Testis (tissue), 2 donors: ENCODE measurements at regions not wholly inside any gene's neighbourhood (a gene's known extent, or its start where the extent isn't known, plus 50 kb on each side); places are given as distances from the start of the nearest gene placed in this dataset.
"Not testable (repeated sequence)": the region's sequence is repeated elsewhere in the genome, so short reads cannot be mapped to it uniquely, and the experiment has no call there.

Experiments used
- DNase-seq: peaks from one replicate; pipeline ENCODE4 v3.0.0-alpha.2; 2019
- H3K27ac ChIP-seq, 2 donors: fragments of 200-600 bp; sonication (generic); one replicate each; pipeline ENCODE4 v1.5.1; 2019
- H3K27me3 ChIP-seq: fragments of 200-600 bp; sonication (generic); one replicate; pipeline ENCODE4 v1.5.1; 2019
- H3K36me3 ChIP-seq: fragments of 200-600 bp; sonication (generic); one replicate; pipeline ENCODE4 v1.5.1; 2017; ENCODE audit warnings: low read depth; ENCODE audit errors: missing control alignments
- H3K4me1 ChIP-seq: fragments of 200-600 bp; sonication (generic); one replicate; pipeline ENCODE4 v1.5.1; 2019
- H3K4me3 ChIP-seq, 2 donors: fragments of 200-600 bp; sonication (generic); one replicate each; pipeline ENCODE4 v1.5.1; 2017 to 2019
- H3K9me3 ChIP-seq: fragments of 200-600 bp; sonication (generic); one replicate; pipeline ENCODE4 v1.5.1; 2017
- POLR2A ChIP-seq: fragments of 450-650 bp; IDR thresholded peaks from one replicate; pipeline ENCODE4 v1.6.1; 2017; ENCODE audit warnings: antibody characterized with exemption, mild to moderate bottlenecking, moderate library complexity
- whole genome bisulfite sequencing, 2 donors: methylation state at CpG; one replicate each; pipeline ENCODE4 v1.1.5; 2018; 5-methylcytosine and 5-hydroxymethylcytosine counted together
- intact Hi-C: fragments of 100-400 bp; cut with DNase I; formaldehyde crosslinking; loops from one replicate; pipeline ENCODE4 v1.15.1; 2023; ENCODE audit warnings: low total_unique reads
- TF ChIP-seq, protein P1 (sequence below), 3 experiments: fragments of 450-650 bp in 2 of 3; fragments of 200-600 bp in 1 of 3; sonication (generic) in 1 of 3; IDR thresholded peaks; one replicate each; pipeline ENCODE4 v1.5.1; 2016 to 2019; ENCODE audit warnings: antibody characterized with exemption in 3 of 3, mild to moderate bottlenecking in 2 of 3, moderate library complexity in 1 of 3

DNA sequence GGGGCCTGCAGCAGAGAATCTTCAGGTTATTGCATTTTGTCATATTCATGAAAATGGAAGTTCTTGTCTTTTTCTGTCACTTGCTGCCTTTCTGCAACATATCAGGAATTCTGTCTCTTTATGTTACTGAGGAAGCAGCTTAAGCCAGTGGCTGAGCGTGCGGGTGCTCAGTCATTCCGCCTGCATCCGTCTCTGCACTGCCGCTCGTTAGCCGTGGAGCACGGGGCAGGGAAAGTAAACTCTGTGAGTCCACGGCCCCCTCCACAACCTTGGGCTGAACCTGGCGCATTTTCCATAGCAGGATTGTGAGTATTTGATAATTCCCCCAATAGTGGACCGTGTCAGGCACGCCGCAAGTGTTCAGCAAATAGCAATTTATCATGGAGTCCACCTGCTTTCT is 1007.7 kb downstream of the BRD1 start:
- Histone ChIP-seq H3K4me1 (no peaks in the 10 kb centered on the region), H3K36me3 (no peaks in the 10 kb centered on the region), H3K4me3 (no peak overlapping the region), H3K27ac (no peak overlapping the region), H3K9me3 (no peaks in the 10 kb centered on the region), H3K27me3 (no peaks in the 10 kb centered on the region)
- intact Hi-C loops: no loop called here
- TF ChIP-seq POLR2A: no peak
- TF ChIP-seq, protein P1, sequence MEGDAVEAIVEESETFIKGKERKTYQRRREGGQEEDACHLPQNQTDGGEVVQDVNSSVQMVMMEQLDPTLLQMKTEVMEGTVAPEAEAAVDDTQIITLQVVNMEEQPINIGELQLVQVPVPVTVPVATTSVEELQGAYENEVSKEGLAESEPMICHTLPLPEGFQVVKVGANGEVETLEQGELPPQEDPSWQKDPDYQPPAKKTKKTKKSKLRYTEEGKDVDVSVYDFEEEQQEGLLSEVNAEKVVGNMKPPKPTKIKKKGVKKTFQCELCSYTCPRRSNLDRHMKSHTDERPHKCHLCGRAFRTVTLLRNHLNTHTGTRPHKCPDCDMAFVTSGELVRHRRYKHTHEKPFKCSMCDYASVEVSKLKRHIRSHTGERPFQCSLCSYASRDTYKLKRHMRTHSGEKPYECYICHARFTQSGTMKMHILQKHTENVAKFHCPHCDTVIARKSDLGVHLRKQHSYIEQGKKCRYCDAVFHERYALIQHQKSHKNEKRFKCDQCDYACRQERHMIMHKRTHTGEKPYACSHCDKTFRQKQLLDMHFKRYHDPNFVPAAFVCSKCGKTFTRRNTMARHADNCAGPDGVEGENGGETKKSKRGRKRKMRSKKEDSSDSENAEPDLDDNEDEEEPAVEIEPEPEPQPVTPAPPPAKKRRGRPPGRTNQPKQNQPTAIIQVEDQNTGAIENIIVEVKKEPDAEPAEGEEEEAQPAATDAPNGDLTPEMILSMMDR (IDR thresholded peaks at IDR 0.05): no peak
- DNase-seq: no peak
- WGBS, 2 donors: 63 to 72% methylated on average over 13 of the region's 13 CpGs

DNA sequence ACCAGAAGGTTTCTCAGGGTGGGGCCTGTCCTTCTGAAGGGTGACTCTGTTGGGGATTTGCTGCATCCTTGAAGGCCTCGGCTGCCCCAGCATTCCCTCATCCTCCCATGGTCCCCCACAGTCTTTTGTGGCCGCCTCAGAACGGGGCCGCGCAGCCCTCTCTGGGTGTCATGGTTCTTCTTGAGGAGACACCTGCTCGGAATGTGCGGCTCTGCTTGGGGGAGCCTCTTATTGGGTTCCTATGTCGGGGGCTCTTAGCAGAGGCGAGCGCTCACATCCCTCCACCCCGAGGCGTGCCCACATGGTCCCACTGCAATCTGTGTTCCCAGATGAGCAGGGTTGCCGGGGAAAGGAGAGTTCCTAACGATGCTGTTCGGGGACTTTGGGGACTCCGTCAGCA is 1008.4 kb downstream of the BRD1 start:
- TF ChIP-seq, protein P1 (IDR thresholded peaks at IDR 0.05): no peak
- no peak for TF ChIP-seq POLR2A
- Histone ChIP-seq H3K36me3 (no peaks in the 10 kb centered on the region), H3K9me3 (no peaks in the 10 kb centered on the region), H3K27ac (no peak overlapping the region), H3K4me3 (no peak overlapping the region), H3K4me1 (no peaks in the 10 kb centered on the region), H3K27me3 (no peaks in the 10 kb centered on the region)
- intact Hi-C loops: no loop called here
- 95 to 96% methylated on average over 16 of the region's 16 CpGs for WGBS, 2 donors
- DNase-seq: no peak

DNA sequence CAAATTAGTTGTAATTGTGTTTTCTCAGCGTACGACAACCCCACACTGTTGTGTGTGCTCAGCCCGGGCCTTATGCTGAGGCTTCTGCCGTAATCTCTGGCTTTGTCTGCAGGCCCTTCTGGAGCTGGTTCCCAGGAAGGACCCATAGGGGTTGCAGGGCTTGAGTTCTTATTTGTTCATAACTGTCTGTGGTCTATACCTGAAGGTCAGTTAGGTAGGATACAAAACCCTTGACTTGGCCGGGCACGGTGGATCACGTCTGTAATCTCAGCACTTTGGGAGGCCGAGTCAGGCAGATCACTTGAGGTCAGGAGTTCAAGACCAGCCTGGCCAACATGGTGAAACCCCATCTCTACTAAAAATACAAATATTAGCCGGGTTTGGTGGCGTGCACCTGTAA is 1010.2 kb downstream of the BRD1 start:
- H3K4me1 ChIP-seq, DNase-seq, H3K9me3 ChIP-seq, intact Hi-C loops, H3K4me3 ChIP-seq, H3K36me3 ChIP-seq, H3K27me3 ChIP-seq, H3K27ac ChIP-seq: not testable (repeated sequence)
- WGBS, 2 donors: 95% methylated on average over 9 to 10 of the region's 10 CpGs

DNA sequence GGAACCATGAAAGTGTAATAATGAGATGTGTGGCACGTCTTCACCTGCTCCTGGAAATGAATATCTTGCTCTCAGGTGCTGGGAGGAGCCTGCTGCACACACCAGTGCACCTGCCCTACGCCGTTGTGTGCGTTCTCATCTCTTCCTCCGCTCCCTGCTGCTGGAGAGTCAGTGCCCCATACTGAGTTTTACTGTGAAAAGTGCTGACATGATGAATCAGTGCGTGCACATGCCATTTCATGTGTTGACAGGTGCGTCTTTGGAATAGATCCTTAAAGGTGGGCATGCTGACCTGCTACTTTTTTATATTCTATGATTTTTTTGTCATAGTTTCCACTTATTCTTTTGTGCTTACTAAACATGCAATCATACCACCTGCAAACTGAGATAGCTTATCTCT is 1015.8 kb downstream of the BRD1 start:
- TF ChIP-seq, protein P1 (IDR thresholded peaks at IDR 0.05): no peak
- no peak for TF ChIP-seq POLR2A
- WGBS, 2 donors: 82 to 86% methylated on average over 7 of the region's 7 CpGs
- Histone ChIP-seq H3K36me3 (no peaks in the 10 kb centered on the region), H3K4me1 (no peaks in the 10 kb centered on the region), H3K4me3 (no peak overlapping the region), H3K27me3 (no peaks in the 10 kb centered on the region), H3K9me3 (no peaks in the 10 kb centered on the region), H3K27ac (no peak overlapping the region)
- intact Hi-C loops: no loop called here
- DNase-seq: no peak

DNA sequence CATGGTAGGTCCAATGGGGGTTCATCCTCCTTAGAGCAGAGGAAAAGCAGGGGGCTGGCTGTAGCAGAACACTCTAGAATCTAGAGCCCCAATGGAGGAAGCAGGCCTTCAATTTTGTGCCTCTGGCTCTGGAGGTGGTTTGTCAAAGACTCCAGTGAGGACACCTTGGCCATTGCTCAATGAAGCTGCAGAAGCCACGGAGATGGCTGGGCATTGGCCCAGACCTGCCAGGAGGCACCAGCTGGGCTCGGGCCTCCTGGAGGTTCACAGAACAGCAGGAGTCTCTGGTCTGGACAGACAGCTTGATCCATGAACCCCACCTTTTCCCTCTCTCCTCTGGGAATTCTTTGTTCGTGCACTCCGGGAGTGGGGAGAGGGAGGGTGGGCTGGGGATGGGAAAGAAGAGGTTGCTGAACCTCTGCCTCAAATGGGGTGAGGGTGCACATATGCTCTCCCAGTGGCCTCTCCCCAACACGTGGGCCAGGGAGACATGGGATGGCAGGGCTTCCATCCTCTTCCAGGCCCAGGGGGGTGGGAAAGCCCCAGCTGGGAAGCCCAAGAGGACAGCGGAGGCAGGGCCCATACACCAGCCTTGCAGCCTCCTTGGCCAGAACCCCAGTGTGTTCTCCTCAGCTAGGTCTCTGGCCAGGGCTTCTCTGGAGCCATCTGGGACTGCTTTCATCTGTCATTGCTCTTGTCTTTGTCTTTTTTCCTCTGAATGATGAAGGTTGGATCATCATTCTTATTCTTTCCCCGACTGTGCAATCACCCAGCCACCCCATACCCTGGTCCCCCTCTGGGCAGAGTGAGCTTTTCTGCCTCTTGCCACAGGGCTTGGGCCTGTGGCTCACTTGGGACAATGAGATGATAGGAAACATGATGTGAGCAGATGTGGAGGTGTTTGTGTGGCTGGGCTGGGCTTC is 1019.4 kb downstream of the BRD1 start:
- H3K27ac ChIP-seq: no peak overlapping the region
- intact Hi-C loops: no loop called here
- no peaks in the 10 kb centered on the region for H3K4me1 ChIP-seq
- 75 to 84% methylated on average over 4 to 7 of the region's 7 CpGs for WGBS, 2 donors
- no peak for DNase-seq
- H3K27me3 ChIP-seq: no peaks in the 10 kb centered on the region
- TF ChIP-seq POLR2A: no peak
- no peaks in the 10 kb centered on the region for H3K36me3 ChIP-seq
- no peak overlapping the region for H3K4me3 ChIP-seq
- H3K9me3 ChIP-seq: no peaks in the 10 kb centered on the region

DNA sequence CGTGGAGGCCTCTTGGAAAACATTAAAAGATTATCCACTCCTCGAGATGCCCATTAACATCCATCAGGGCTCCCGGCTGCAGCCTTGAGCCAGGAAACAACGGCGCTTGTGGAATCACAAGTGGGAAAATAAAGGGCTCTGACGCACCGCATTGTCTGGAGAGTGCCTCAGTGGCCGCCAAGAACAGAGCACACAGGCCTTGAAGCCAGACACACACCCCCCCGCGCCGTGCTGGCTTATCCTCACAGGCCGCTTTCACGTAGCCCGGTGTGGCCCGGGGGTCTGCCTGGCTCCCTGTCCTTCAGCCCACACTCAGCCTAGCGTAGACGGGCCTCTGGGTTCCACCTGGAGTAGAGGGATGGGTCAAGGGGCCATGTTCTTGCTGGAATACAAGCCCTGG is 1020.5 kb downstream of the BRD1 start:
- Histone ChIP-seq H3K36me3 (no peaks in the 10 kb centered on the region), H3K4me1 (no peaks in the 10 kb centered on the region), H3K27ac (no peak overlapping the region), H3K9me3 (no peaks in the 10 kb centered on the region), H3K4me3 (no peak overlapping the region), H3K27me3 (no peaks in the 10 kb centered on the region)
- intact Hi-C loops: no loop called here
- WGBS, 2 donors: 82 to 83% methylated on average over 12 to 17 of the region's 17 CpGs
- DNase-seq: no peak
- no peak for TF ChIP-seq POLR2A
- TF ChIP-seq, protein P1 (IDR thresholded peaks at IDR 0.05): no peak
